K562 (cell line): ENCODE measurements at regions not wholly inside any gene's neighbourhood (a gene's known extent, or its start where the extent isn't known, plus 50 kb on each side); places are given as distances from the start of the nearest gene placed in this dataset.

ENCODE experiments used
- ATAC-seq: fragments of 200-7000 bp; cut with Tn5 transposase; 3 replicates; pipeline ENCODE4 v1.9.1; 2020; ENCODE audit warnings: moderate library complexity
- BruUV-seq: library from RNA; stranded (reverse); fragments of 400-500 nt; replicated peaks from 2 replicates; lab custom pipeline; 2021; lab: Mats Ljungman, UMichigan
- CTCF ChIA-PET: fragments of 300-600 bp; formaldehyde crosslinking; extraction: SDS; loops from one replicate; lab custom pipeline; 2021; ENCODE audit warnings: low intra/inter-chr PET ratio; lab: Yijun Ruan, JAX
- POLR2A ChIA-PET: fragments of 300-600, 350-650 bp; sonication (Branson Sonifier 250); formaldehyde crosslinking; extraction: SDS; loops from one replicate; lab custom pipeline; 2021; ENCODE audit warnings: antibody characterized with exemption, inconsistent platforms; lab: Yijun Ruan, JAX
- DNase-seq, 4 experiments: peaks; one replicate each; pipeline versions ENCODE4 v3.0.0 to v3.0.0-alpha.2; 2011 to 2018; ENCODE audit warnings: low spot score in 3 of 4, mixed read lengths in 3 of 4; ENCODE audit errors: extremely low read depth in 1 of 4
- FAIRE-seq: peaks from 2 replicates; lab custom pipeline; 2011; peaks lifted over from hg19 to GRCh38; lab: Jason Lieb, UNC
- H2AFZ ChIP-seq: 2 replicates; pipeline ENCODE4 v1.6.0; 2011; ENCODE audit warnings: low read depth, low read length, control low read depth, inconsistent platforms
- H3K27ac ChIP-seq: fragments of 200-600 bp; 3 replicates; pipeline ENCODE4 v1.8.0; 2011; ENCODE audit warnings: low read depth, mild to moderate bottlenecking, control low read depth, inconsistent platforms, low read length, moderate library complexity, mixed read lengths; ENCODE audit errors: extremely low read depth
- H3K27me3 ChIP-seq, 2 experiments: fragments of 300-600 bp in 1 of 2; 2 replicates in 1 of 2; 3 replicates in 1 of 2; pipeline versions ENCODE4 v1.6.0 to v1.8.0; 2011; ENCODE audit warnings: inconsistent platforms in 2 of 2, low read length in 2 of 2, mild to moderate bottlenecking in 1 of 2, mixed read lengths in 1 of 2, moderate library complexity in 1 of 2; ENCODE audit not compliant: control insufficient read depth in 2 of 2, insufficient read depth in 2 of 2
- H3K36me3 ChIP-seq: fragments of 300-600 bp; 3 replicates; pipeline ENCODE4 v1.8.0; 2011; ENCODE audit warnings: mild to moderate bottlenecking, low read length, inconsistent platforms; ENCODE audit not compliant: control insufficient read depth, insufficient read depth
- H3K4me1 ChIP-seq, 2 experiments: fragments of 200-600 bp in 1 of 2; replicated peaks in 1 of 2; 2 replicates in 1 of 2; 3 replicates in 1 of 2; pipeline versions ENCODE4 v1.5.1 to v1.8.0; 2011; ENCODE audit warnings: inconsistent platforms in 2 of 2, low read length in 2 of 2, mild to moderate bottlenecking in 1 of 2, mixed read lengths in 1 of 2, moderate library complexity in 1 of 2; ENCODE audit not compliant: control insufficient read depth in 2 of 2, insufficient read depth in 2 of 2
- H3K4me2 ChIP-seq: 2 replicates; pipeline ENCODE4 v1.6.1; 2011; ENCODE audit warnings: low read length, control low read depth, inconsistent platforms, mixed read lengths; ENCODE audit not compliant: insufficient read depth
- H3K4me3 ChIP-seq: fragments of 200-600 bp; sonication (generic), shearing (Covaris generic); 2 replicates; pipeline ENCODE4 v1.5.1; 2016; ENCODE audit warnings: control low read depth, inconsistent platforms
- H3K79me2 ChIP-seq: fragments of 200-600 bp; 3 replicates; pipeline ENCODE4 v1.8.0; 2011; ENCODE audit warnings: low read length, inconsistent platforms; ENCODE audit not compliant: control insufficient read depth, insufficient read depth
- H3K9ac ChIP-seq, 2 experiments: 2 replicates each; pipeline versions ENCODE4 v1.6.0 to v1.6.1; 2011; ENCODE audit warnings: low read depth in 2 of 2, low read length in 2 of 2, control low read depth in 1 of 2, inconsistent platforms in 1 of 2, mild to moderate bottlenecking in 1 of 2, mixed read lengths in 1 of 2; ENCODE audit not compliant: insufficient read depth in 1 of 2
- H3K9me1 ChIP-seq: one replicate; pipeline ENCODE4 v1.6.0; 2011; ENCODE audit warnings: inconsistent platforms, mild to moderate bottlenecking, low read length, moderate library complexity; ENCODE audit not compliant: control insufficient read depth, insufficient read depth
- H3K9me3 ChIP-seq: replicated peaks from 2 replicates; pipeline ENCODE4 v1.5.1; 2011; ENCODE audit warnings: low read depth, low read length, inconsistent platforms; ENCODE audit not compliant: control insufficient read depth, insufficient read depth
- H4K20me1 ChIP-seq: replicated peaks from 2 replicates; pipeline ENCODE4 v1.6.1; 2011; ENCODE audit warnings: low read length, inconsistent platforms, mixed read lengths; ENCODE audit not compliant: control insufficient read depth, insufficient read depth
- CHCHD3 ChIP-seq: fragments of 250-450 bp; sonication (Bioruptor Pico); IDR thresholded peaks from 2 replicates; pipeline ENCODE4 v2.1.2; 2022; ENCODE audit warnings: mild to moderate bottlenecking
- CREB1 ChIP-seq, 2 experiments: sonication (generic) in 1 of 2; formaldehyde crosslinking in 1 of 2; IDR thresholded peaks; 2 replicates each; pipeline versions ENCODE4 v1.6.1 to v1.8.0; 2012 to 2022; ENCODE audit warnings: inconsistent platforms in 1 of 2, mild to moderate bottlenecking in 1 of 2, missing genetic modification reagents in 1 of 2, moderate library complexity in 1 of 2
- DDX20 ChIP-seq: fragments of 450-650 bp; IDR thresholded peaks from 2 replicates; pipeline ENCODE4 v1.6.1; 2016; ENCODE audit warnings: missing genetic modification characterization, low read depth, mild to moderate bottlenecking, missing compliant biosample characterization, moderate library complexity
- HDGF ChIP-seq: fragments of 450-650 bp; IDR thresholded peaks from 2 replicates; pipeline ENCODE4 v1.6.1; 2016
- IRF9 ChIP-seq: fragments of 450-650 bp; IDR thresholded peaks from 2 replicates; pipeline ENCODE4 v1.6.1; 2016; ENCODE audit warnings: missing biosample characterization, missing genetic modification characterization
- SOX6 ChIP-seq: fragments of 450-650 bp; IDR thresholded peaks from 2 replicates; pipeline ENCODE4 v1.6.1; 2014; ENCODE audit warnings: mild to moderate bottlenecking
- ZNF398 ChIP-seq: fragments of 250-450 bp; sonication (Bioruptor Pico); IDR thresholded peaks from 2 replicates; pipeline ENCODE4 v1.8.0; 2021; ENCODE audit warnings: moderate library complexity, mild to moderate bottlenecking, inconsistent platforms
- ZNF449 ChIP-seq: fragments of 250-450 bp; sonication (Bioruptor Pico); IDR thresholded peaks from 2 replicates; pipeline ENCODE4 v1.8.0; 2022; ENCODE audit warnings: moderate library complexity, mild to moderate bottlenecking, inconsistent platforms
- WGBS: fragments of 100-300 bp; shearing (Covaris generic); methylation state at CpG from one replicate; pipeline ENCODE4 v1.1.6; 2016; ENCODE audit warnings: low coverage, mixed read lengths; ENCODE audit not compliant: insufficient coverage; ENCODE audit errors: missing lambda C conversion rate; 5-methylcytosine and 5-hydroxymethylcytosine counted together
- in situ Hi-C: fragments of 300-500 bp; cut with MboI; formaldehyde crosslinking; loops from 4 replicates; pipeline ENCODE4 v1.15.0; 2018; ENCODE audit warnings: inconsistent platforms, mixed read lengths
- intact Hi-C: fragments of 100-400 bp; cut with micrococcal nuclease; formaldehyde crosslinking; loops from 2 replicates; pipeline ENCODE4 v1.14.2; 2022

GRCh38 chr18:66759050-66759828, 155.3 kb upstream of the CDH19 start:
- Histone ChIP-seq H3K27me3 (no peaks in the 10 kb centered on the region), H3K27ac (no peak overlapping the region), H3K4me3 (no peak overlapping the region), H3K9me1 (no peaks in the 10 kb centered on the region), H3K4me2 (no peak overlapping the region), H3K9me3 (no peaks in the 10 kb centered on the region), H3K79me2 (no peaks in the 10 kb centered on the region), H2AFZ (no peak overlapping the region), H3K9ac (no peak overlapping the region), H3K36me3 (no peaks in the 10 kb centered on the region), H4K20me1 (no peaks in the 10 kb centered on the region), H3K4me1 (no peaks in the 10 kb centered on the region)
- FAIRE-seq (no peak), ATAC-seq (no peak), DNase-seq (no peak)
- ChIA-PET CTCF (no interaction called here), POLR2A (no interaction called here)
- in situ Hi-C loops (no loop called here), intact Hi-C loops (no loop called here)
- no TSS peak for BruUV-seq
- TF ChIP-seq ZNF449 (CRISPR knock-in tag) (no peak), CREB1 (IDR thresholded peaks at IDR 0.05) (no peak), CREB1 (CRISPR knock-in tag; IDR thresholded peaks at IDR 0.05) (no peak), HDGF (no peak), DDX20 (no peak), SOX6 (no peak), IRF9 (tag) (no peak), CHCHD3 (CRISPR knock-in tag) (no peak), ZNF398 (no peak)
- 0% methylated on average over 6 of the region's 6 CpGs for WGBS
